A549 (cell line): ENCODE measurements at regions not wholly inside any gene's neighbourhood (a gene's known extent, or its start where the extent isn't known, plus 50 kb on each side); places are given as distances from the start of the nearest gene placed in this dataset.

ENCODE experiments used
- ATAC-seq, 2 experiments: fragments of 200-7000 bp in 1 of 2; fragments of >200 bp in 1 of 2; cut with Nextera tagmentation in 1 of 2; cut with Tn5 transposase in 1 of 2; 3 replicates each; pipeline versions ENCODE4 v1.8.0 to v1.9.1; 2018 to 2020; ENCODE audit warnings: mild to moderate bottlenecking in 1 of 2, moderate library complexity in 1 of 2
- CTCF ChIA-PET: fragments of 300-600 bp; sonication (Branson Sonifier 250); formaldehyde crosslinking; extraction: SDS; loops from one replicate; lab custom pipeline; 2021; ENCODE audit warnings: antibody characterized with exemption, inconsistent platforms; lab: Yijun Ruan, JAX
- POLR2A ChIA-PET: fragments of 350-600 bp; formaldehyde crosslinking; extraction: SDS; loops from one replicate; lab custom pipeline; 2021; ENCODE audit warnings: antibody characterized with exemption, inconsistent platforms; lab: Yijun Ruan, JAX
- DNase-seq, 2 experiments: peaks; one replicate each; pipeline versions ENCODE4 v3.0.0 to v3.0.0-alpha.2; 2011 to 2016; ENCODE audit warnings: low read depth in 1 of 2, low spot score in 1 of 2
- FAIRE-seq: peaks from 2 replicates; lab custom pipeline; 2011; peaks lifted over from hg19 to GRCh38; lab: Jason Lieb, UNC
- H3K27ac ChIP-seq, 2 experiments: fragments of >200 bp; sonication (Bioruptor Twin); formaldehyde crosslinking; 3 replicates each; pipeline ENCODE4 v1.5.1; 2016 to 2017
- H3K4me1 ChIP-seq: fragments of >200 bp; sonication (Bioruptor Twin); formaldehyde crosslinking; 3 replicates; pipeline ENCODE4 v1.6.1; 2016
- H3K4me2 ChIP-seq: fragments of >200 bp; sonication (Bioruptor Twin); formaldehyde crosslinking; 3 replicates; pipeline ENCODE4 v1.6.1; 2016
- H3K4me3 ChIP-seq: fragments of >200 bp; sonication (Bioruptor Twin); formaldehyde crosslinking; 3 replicates; pipeline ENCODE4 v1.5.1; 2016
- H3K9me3 ChIP-seq: fragments of >200 bp; sonication (Bioruptor Twin); formaldehyde crosslinking; 3 replicates; pipeline ENCODE4 v1.6.1; 2016
- ATOH8 ChIP-seq: fragments of 250-450 bp; sonication (Bioruptor Pico); IDR thresholded peaks from 2 replicates; pipeline ENCODE4 v1.5.0; 2020; ENCODE audit warnings: low read depth, mild to moderate bottlenecking, moderate library complexity
- BHLHE40 ChIP-seq: IDR thresholded peaks from 2 replicates; pipeline ENCODE4 v1.6.1; 2012; ENCODE audit warnings: low read depth, low read length, inconsistent platforms
- CBX2 ChIP-seq: fragments of 200-600 bp; sonication (generic); IDR thresholded peaks from 2 replicates; pipeline ENCODE4 v1.6.1; 2016; ENCODE audit warnings: low read depth, mild to moderate bottlenecking, borderline replicate concordance
- CEBPB ChIP-seq, 2 experiments: fragments of >200 bp in 1 of 2; sonication (Bioruptor Twin) in 1 of 2; formaldehyde crosslinking in 1 of 2; IDR thresholded peaks; 2 replicates each; pipeline ENCODE4 v1.6.1; 2012 to 2016
- CHD2 ChIP-seq: fragments of 150-350 bp; IDR thresholded peaks from 2 replicates; pipeline ENCODE4 v1.6.1; 2014; ENCODE audit warnings: low read length; ENCODE audit not compliant: partially characterized antibody
- CHD4 ChIP-seq: fragments of 200-600 bp; sonication (generic); IDR thresholded peaks from 2 replicates; pipeline ENCODE4 v1.6.1; 2016; ENCODE audit warnings: antibody characterized with exemption, mild to moderate bottlenecking, borderline replicate concordance
- CTCF ChIP-seq: fragments of >200 bp; sonication (Bioruptor Twin); formaldehyde crosslinking; IDR thresholded peaks from 3 replicates; pipeline ENCODE4 v1.5.1; 2016
- E2F6 ChIP-seq: IDR thresholded peaks from 2 replicates; pipeline ENCODE4 v1.6.1; 2012; ENCODE audit warnings: low read depth, borderline replicate concordance
- EHMT2 ChIP-seq: fragments of 200-600 bp; sonication (generic); IDR thresholded peaks from 2 replicates; pipeline ENCODE4 v1.6.1; 2016; ENCODE audit warnings: antibody characterized with exemption, low read depth, mild to moderate bottlenecking, moderate library complexity
- ELK1 ChIP-seq: fragments of 150-350 bp; IDR thresholded peaks from 2 replicates; pipeline ENCODE4 v1.6.1; 2014; ENCODE audit warnings: low read depth, mild to moderate bottlenecking, low read length
- FOSL2 ChIP-seq, 2 experiments: fragments of 450-650 bp in 1 of 2; fragments of >200 bp in 1 of 2; sonication (Bioruptor Twin) in 1 of 2; formaldehyde crosslinking; IDR thresholded peaks; 2 replicates each; pipeline versions ENCODE4 v1.5.0 to v1.6.1; 2016 to 2020; ENCODE audit warnings: mild to moderate bottlenecking in 1 of 2, moderate library complexity in 1 of 2
- GATA3 ChIP-seq: IDR thresholded peaks from 2 replicates; pipeline ENCODE4 v1.6.1; 2012; ENCODE audit warnings: borderline replicate concordance
- HDAC2 ChIP-seq: fragments of 200-600 bp; sonication (generic); IDR thresholded peaks from 2 replicates; pipeline ENCODE4 v1.6.1; 2016
- HOXB5 ChIP-seq: fragments of 250-450 bp; sonication (Bioruptor Pico); IDR thresholded peaks from 2 replicates; pipeline ENCODE4 v1.5.0; 2020; ENCODE audit warnings: mild to moderate bottlenecking, moderate library complexity
- JUNB ChIP-seq: fragments of >200 bp; sonication (Bioruptor Twin); formaldehyde crosslinking; IDR thresholded peaks from 2 replicates; pipeline ENCODE4 v1.6.1; 2016
- KDM1A ChIP-seq: fragments of 200-600 bp; sonication (generic); IDR thresholded peaks from 2 replicates; pipeline ENCODE4 v1.6.1; 2016; ENCODE audit warnings: low read depth, mild to moderate bottlenecking
- MAX ChIP-seq: IDR thresholded peaks from 2 replicates; pipeline ENCODE4 v1.6.1; 2012
- MAZ ChIP-seq: fragments of 150-350 bp; IDR thresholded peaks from 2 replicates; pipeline ENCODE4 v1.6.1; 2014; ENCODE audit warnings: antibody characterized with exemption, low read depth, low read length, borderline replicate concordance
- MYC ChIP-seq: IDR thresholded peaks from 2 replicates; pipeline ENCODE4 v1.6.1; 2012; ENCODE audit warnings: mild to moderate bottlenecking, inconsistent platforms, low read length, improper control_type of control experiment, borderline replicate concordance
- NFE2L2 ChIP-seq: fragments of 150-350 bp; conservative IDR thresholded peaks from 2 replicates; pipeline ENCODE4 v1.6.1; 2014; ENCODE audit warnings: low read length
- NPAS2 ChIP-seq: fragments of 250-450 bp; sonication (Bioruptor Pico); IDR thresholded peaks from 2 replicates; pipeline ENCODE4 v1.8.0; 2022; ENCODE audit warnings: mild to moderate bottlenecking, moderate library complexity, borderline replicate concordance
- PHF8 ChIP-seq: fragments of 200-600 bp; sonication (generic); IDR thresholded peaks from 2 replicates; pipeline ENCODE4 v1.6.1; 2016; ENCODE audit warnings: low read depth, mild to moderate bottlenecking, antibody characterized with exemption, moderate library complexity, borderline replicate concordance
- POLR2AphosphoS2 ChIP-seq: conservative IDR thresholded peaks from 2 replicates; pipeline ENCODE4 v1.6.1; 2012; ENCODE audit warnings: low read length, improper control_type of control experiment, inconsistent platforms
- RAD21 ChIP-seq, 2 experiments: fragments of >200 bp in 1 of 2; sonication (Bioruptor Twin) in 1 of 2; formaldehyde crosslinking in 1 of 2; IDR thresholded peaks in 1 of 2; conservative IDR thresholded peaks in 1 of 2; 2 replicates in 1 of 2; 3 replicates in 1 of 2; pipeline ENCODE4 v1.6.1; 2012 to 2018; ENCODE audit warnings: inconsistent platforms in 1 of 2
- RFX5 ChIP-seq: fragments of 450-650 bp; IDR thresholded peaks from 2 replicates; pipeline ENCODE4 v1.7.1; 2014; ENCODE audit warnings: antibody characterized with exemption, mild to moderate bottlenecking, moderate library complexity
- SMC3 ChIP-seq: fragments of >200 bp; sonication (Bioruptor Twin); formaldehyde crosslinking; IDR thresholded peaks from 3 replicates; pipeline ENCODE4 v1.6.1; 2018; ENCODE audit warnings: inconsistent platforms
- TP53 ChIP-seq: fragments of 250-450 bp; sonication (Bioruptor Pico); IDR thresholded peaks from 2 replicates; pipeline ENCODE4 v1.5.0; 2021; ENCODE audit warnings: mild to moderate bottlenecking, moderate library complexity
- USF2 ChIP-seq: fragments of 450-650 bp; IDR thresholded peaks from 2 replicates; pipeline ENCODE4 v1.6.1; 2014; ENCODE audit warnings: antibody characterized with exemption
- ZC3H11A ChIP-seq: fragments of 450-650 bp; IDR thresholded peaks from 2 replicates; pipeline ENCODE4 v1.6.1; 2014; ENCODE audit warnings: antibody characterized with exemption, mild to moderate bottlenecking
- ZFP36 ChIP-seq: fragments of 450-650 bp; IDR thresholded peaks from 2 replicates; pipeline ENCODE4 v1.6.1; 2014; ENCODE audit warnings: borderline replicate concordance; ENCODE audit not compliant: partially characterized antibody
- ZSCAN20 ChIP-seq: fragments of 250-450 bp; sonication (Bioruptor Pico); IDR thresholded peaks from 2 replicates; pipeline ENCODE4 v1.8.0; 2022; ENCODE audit warnings: mild to moderate bottlenecking, moderate library complexity
- WGBS: methylation state at CpG from one replicate; pipeline ENCODE4 v1.1.6; 2017; ENCODE audit errors: missing lambda C conversion rate; 5-methylcytosine and 5-hydroxymethylcytosine counted together

DNA sequence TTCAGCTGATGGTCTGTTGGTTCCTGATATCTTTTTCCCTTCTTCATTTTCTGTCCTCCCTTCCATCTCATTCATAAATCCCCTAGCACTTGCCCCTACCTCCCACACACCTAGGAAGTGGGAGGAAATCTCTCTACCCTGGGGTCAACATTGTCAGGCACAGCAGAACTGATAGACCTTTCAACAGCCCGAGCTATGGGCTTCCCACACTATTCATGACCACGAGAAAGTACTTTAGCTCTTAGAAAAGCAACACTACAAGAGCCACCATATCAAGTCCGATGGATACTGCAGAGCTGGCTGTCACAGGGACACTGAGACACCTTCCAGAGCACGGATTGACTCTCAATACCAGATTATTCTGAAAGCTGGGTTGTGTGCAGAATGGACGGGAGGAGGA lies 180.6 kb upstream of the NEBL start:
- DNase-seq (no peak), ATAC-seq (no peak), FAIRE-seq (no peak)
- no peak overlapping the region for H3K4me3 ChIP-seq
- WGBS: 57% methylated on average over 5 of the region's 5 CpGs
- POLR2A ChIA-PET: no interaction called here
- CTCF ChIA-PET: interaction anchor here (0.5 to 7.7 kb wide), 15 partner anchors 10 to 891 kb away, joined by 3 to 137 read pairs (median 10); no protein-coding TSS in a partner anchor
- H3K9me3 ChIP-seq: no peaks in the 10 kb centered on the region
- no peak for TF ChIP-seq ZC3H11A
- no peak for TF ChIP-seq JUNB
- TF ChIP-seq TP53 (CRISPR knock-in tag): no peak
- no peak for TF ChIP-seq E2F6
- no peak for TF ChIP-seq MAX
- TF ChIP-seq KDM1A: no peak
- no peak for TF ChIP-seq PHF8
- TF ChIP-seq GATA3: no peak
- no peak for TF ChIP-seq ATOH8 (CRISPR knock-in tag)
- TF ChIP-seq RFX5: no peak
- TF ChIP-seq CTCF: no peak
- no peak for TF ChIP-seq USF2
- TF ChIP-seq MAZ: no peak
- TF ChIP-seq FOSL2 (IDR thresholded peaks at IDR 0.05): no peak
- TF ChIP-seq FOSL2 (CRISPR knock-in tag; IDR thresholded peaks at IDR 0.05): no peak
- no peak for TF ChIP-seq CBX2
- TF ChIP-seq ELK1: no peak
- no peak for TF ChIP-seq SMC3
- no peak for TF ChIP-seq CEBPB (IDR thresholded peaks at IDR 0.05)
- no peak for TF ChIP-seq RAD21 (conservative IDR thresholded peaks at IDR 0.05 in 1 of 2, IDR thresholded peaks at IDR 0.05 in 1 of 2)
- peaks cover 17% of the 10 kb centered on the region for H3K4me1 ChIP-seq
- peak overlapping the region; percentile 2 to 10; a peak in 1 of 6 replicates for H3K27ac ChIP-seq
- H3K4me2 ChIP-seq: no peak overlapping the region

- TF ChIP-seq ZFP36 (no peak), CTCF (no peak), HOXB5 (CRISPR knock-in tag) (no peak), CHD4 (no peak), SMC3 (no peak), NFE2L2 (no peak), POLR2AphosphoS2 (no peak), CHD2 (no peak), MYC (no peak), NPAS2 (no peak), HDAC2 (no peak), CEBPB (IDR thresholded peaks at IDR 0.05) (no peak), BHLHE40 (no peak), PHF8 (no peak), EHMT2 (no peak), ZSCAN20 (CRISPR knock-in tag) (no peak)
- CTCF ChIA-PET: interaction anchor here (2.0 to 7.7 kb wide), 3 partner anchors 9 to 195 kb away, joined by 8 to 137 read pairs (median 30); no protein-coding TSS in a partner anchor
- no peak for FAIRE-seq
- ATAC-seq: no peak
- no peak overlapping the region for H3K27ac ChIP-seq
- no peaks in the 10 kb centered on the region for H3K9me3 ChIP-seq
- no peak for DNase-seq
- no peak overlapping the region for H3K4me2 ChIP-seq
- peaks cover 17% of the 10 kb centered on the region for H3K4me1 ChIP-seq
- no peak overlapping the region for H3K4me3 ChIP-seq
- POLR2A ChIA-PET: interaction anchor here (0.7 kb wide), 1 partner anchor 451 kb away, joined by 5 read pairs; no protein-coding TSS in a partner anchor
- 90% methylated on average over 4 of the region's 4 CpGs for WGBS
These were observed 179.3 kb upstream of the NEBL start for GRCh38 chr10:21076381-21076780.
